Astrocyte (in vitro differentiated cells and primary cell): ENCODE measurements at regions not wholly inside any gene's neighbourhood (a gene's known extent, or its start where the extent isn't known, plus 50 kb on each side); places are given as distances from the start of the nearest gene placed in this dataset.

Experiments
- DNase-seq: peaks from one replicate; pipeline ENCODE4 v3.0.0-alpha.2; 2010; ENCODE audit warnings: low read depth
- FAIRE-seq: peaks from 2 replicates; lab custom pipeline; 2011; peaks lifted over from hg19 to GRCh38; lab: Jason Lieb, UNC
- H2AFZ ChIP-seq: 2 replicates; pipeline ENCODE4 v1.6.0; 2012; ENCODE audit warnings: low read depth, low read length, inconsistent platforms
- H3K27ac ChIP-seq: 2 replicates; pipeline ENCODE4 v1.5.1; 2011; ENCODE audit warnings: low read depth, low read length, inconsistent platforms
- H3K27me3 ChIP-seq: 2 replicates; pipeline ENCODE4 v1.6.0; 2011; ENCODE audit warnings: low read length, inconsistent platforms; ENCODE audit not compliant: insufficient read depth
- H3K36me3 ChIP-seq: 2 replicates; pipeline ENCODE4 v1.5.1; 2011; ENCODE audit warnings: low read length, inconsistent platforms; ENCODE audit not compliant: insufficient read depth
- H3K4me1 ChIP-seq: 2 replicates; pipeline ENCODE4 v1.5.1; 2011; ENCODE audit warnings: low read length, inconsistent platforms; ENCODE audit not compliant: insufficient read depth
- H3K4me2 ChIP-seq: 2 replicates; pipeline ENCODE4 v1.6.0; 2012; ENCODE audit warnings: low read length, inconsistent platforms
- H3K4me3 ChIP-seq: 2 replicates; pipeline ENCODE4 v1.5.1; 2011; ENCODE audit warnings: low read depth, mild to moderate bottlenecking, low read length, inconsistent platforms; ENCODE audit not compliant: insufficient read depth
- H3K79me2 ChIP-seq: 2 replicates; pipeline ENCODE4 v1.6.0; 2012; ENCODE audit warnings: mild to moderate bottlenecking, low read length, inconsistent platforms; ENCODE audit not compliant: insufficient read depth
- H3K9ac ChIP-seq: 2 replicates; pipeline ENCODE4 v1.6.0; 2012; ENCODE audit warnings: mild to moderate bottlenecking, low read length, inconsistent platforms
- H3K9me3 ChIP-seq: 2 replicates; pipeline ENCODE4 v1.5.1; 2012; ENCODE audit warnings: low read depth, mild to moderate bottlenecking, low read length, inconsistent platforms; ENCODE audit not compliant: insufficient read depth
- H4K20me1 ChIP-seq: 2 replicates; pipeline ENCODE4 v1.6.0; 2012; ENCODE audit warnings: low read length, inconsistent platforms; ENCODE audit not compliant: insufficient read depth
- H3K27ac Mint-ChIP-seq: one replicate; pipeline ENCODE4 v1.8.0; 2021; ENCODE audit warnings: mild to moderate bottlenecking, mixed read lengths; ENCODE audit not compliant: unreplicated experiment
- H3K27me3 Mint-ChIP-seq: one replicate; pipeline ENCODE4 v1.8.0; 2021; ENCODE audit warnings: low read depth, mixed read lengths; ENCODE audit not compliant: unreplicated experiment
- H3K36me3 Mint-ChIP-seq: one replicate; pipeline ENCODE4 v1.8.0; 2021; ENCODE audit warnings: low read depth, mixed read lengths; ENCODE audit not compliant: unreplicated experiment
- H3K4me1 Mint-ChIP-seq: one replicate; pipeline ENCODE4 v1.8.0; 2021; ENCODE audit warnings: low read depth, mixed read lengths; ENCODE audit not compliant: unreplicated experiment
- H3K4me3 Mint-ChIP-seq: one replicate; pipeline ENCODE4 v1.8.0; 2021; ENCODE audit warnings: mild to moderate bottlenecking, moderate library complexity, mixed read lengths; ENCODE audit not compliant: unreplicated experiment
- H3K9me3 Mint-ChIP-seq: one replicate; pipeline ENCODE4 v1.8.0; 2021; ENCODE audit warnings: mild to moderate bottlenecking, mixed read lengths; ENCODE audit not compliant: unreplicated experiment
- CTCF ChIP-seq: IDR thresholded peaks from 2 replicates; pipeline ENCODE4 v1.5.1; 2011; ENCODE audit warnings: low read depth, mild to moderate bottlenecking, inconsistent platforms, low read length, moderate library complexity; ENCODE audit not compliant: insufficient read depth
- EZH2 ChIP-seq: IDR thresholded peaks from 2 replicates; pipeline ENCODE4 v1.6.1; 2012; ENCODE audit warnings: mild to moderate bottlenecking, low read length, inconsistent platforms; ENCODE audit not compliant: insufficient read depth

- Histone ChIP-seq H3K27me3 (no peaks in the 10 kb centered on the region), H3K36me3 (no peaks in the 10 kb centered on the region), H3K27ac (no peak overlapping the region), H3K4me1 (no peaks in the 10 kb centered on the region), H3K4me3 (no peak overlapping the region), H3K79me2 (no peaks in the 10 kb centered on the region), H3K9me3 (no peaks in the 10 kb centered on the region), H3K9ac (no peak overlapping the region), H2AFZ (no peak overlapping the region), H3K4me2 (no peak overlapping the region), H4K20me1 (no peaks in the 10 kb centered on the region)
- H3K4me3 Mint-ChIP-seq, result no peak overlapping the region
- H3K36me3 Mint-ChIP-seq, result no peaks in the 10 kb centered on the region
- no peaks in the 10 kb centered on the region for H3K9me3 Mint-ChIP-seq
- TF ChIP-seq EZH2 (no peak), CTCF (no peak)
- FAIRE-seq (no peak), DNase-seq (no peak)
- no peaks in the 10 kb centered on the region for H3K4me1 Mint-ChIP-seq
- no peak overlapping the region for H3K27ac Mint-ChIP-seq
- H3K27me3 Mint-ChIP-seq, result peaks cover 51% of the 10 kb centered on the region
These were observed 371.7 kb upstream of the IRX2 start for GRCh38 chr5:3122985-3123762.

- Histone ChIP-seq H3K36me3 (no peaks in the 10 kb centered on the region), H3K4me1 (no peaks in the 10 kb centered on the region), H3K9me3 (no peaks in the 10 kb centered on the region), H3K4me2 (no peak overlapping the region), H3K4me3 (no peak overlapping the region), H3K79me2 (no peaks in the 10 kb centered on the region), H3K27me3 (no peaks in the 10 kb centered on the region), H4K20me1 (no peaks in the 10 kb centered on the region), H3K27ac (no peak overlapping the region), H3K9ac (no peak overlapping the region), H2AFZ (no peak overlapping the region)
- Mint-ChIP-seq H3K36me3 (no peaks in the 10 kb centered on the region), H3K27me3 (peaks cover 57% of the 10 kb centered on the region), H3K4me1 (no peaks in the 10 kb centered on the region), H3K4me3 (no peak overlapping the region), H3K9me3 (peaks cover 2% of the 10 kb centered on the region), H3K27ac (no peak overlapping the region)
- no peak for FAIRE-seq
- DNase-seq, result no peak
- TF ChIP-seq CTCF (no peak), EZH2 (no peak)
These were observed 370.7 kb upstream of the IRX2 start for GRCh38 chr5:3122216-3122615.

GRCh38 chr5:3121813-3122212, 370.3 kb upstream of the IRX2 start:
- TF ChIP-seq EZH2, result no peak
- TF ChIP-seq CTCF, result no peak
- Mint-ChIP-seq H3K4me1 (no peaks in the 10 kb centered on the region), H3K36me3 (no peaks in the 10 kb centered on the region), H3K27ac (no peak overlapping the region), H3K27me3 (peaks cover 61% of the 10 kb centered on the region), H3K4me3 (no peak overlapping the region), H3K9me3 (peaks cover 2% of the 10 kb centered on the region)
- no peaks in the 10 kb centered on the region for H3K4me1 ChIP-seq
- H3K27me3 ChIP-seq, result no peaks in the 10 kb centered on the region
- H3K36me3 ChIP-seq, result no peaks in the 10 kb centered on the region
- H3K9me3 ChIP-seq, result no peaks in the 10 kb centered on the region
- no peak for FAIRE-seq
- no peak for DNase-seq
- H3K4me3 ChIP-seq, result no peak overlapping the region
- H4K20me1 ChIP-seq, result no peaks in the 10 kb centered on the region
- no peak overlapping the region for H3K9ac ChIP-seq
- H3K4me2 ChIP-seq, result no peak overlapping the region
- H3K27ac ChIP-seq, result no peak overlapping the region
- no peak overlapping the region for H2AFZ ChIP-seq
- no peaks in the 10 kb centered on the region for H3K79me2 ChIP-seq
